ENCODE measurements at regions not wholly inside any gene's neighbourhood (a gene's known extent, or its start where the extent isn't known, plus 50 kb on each side); places are given as distances from the start of the nearest gene placed in this dataset.

DNA sequence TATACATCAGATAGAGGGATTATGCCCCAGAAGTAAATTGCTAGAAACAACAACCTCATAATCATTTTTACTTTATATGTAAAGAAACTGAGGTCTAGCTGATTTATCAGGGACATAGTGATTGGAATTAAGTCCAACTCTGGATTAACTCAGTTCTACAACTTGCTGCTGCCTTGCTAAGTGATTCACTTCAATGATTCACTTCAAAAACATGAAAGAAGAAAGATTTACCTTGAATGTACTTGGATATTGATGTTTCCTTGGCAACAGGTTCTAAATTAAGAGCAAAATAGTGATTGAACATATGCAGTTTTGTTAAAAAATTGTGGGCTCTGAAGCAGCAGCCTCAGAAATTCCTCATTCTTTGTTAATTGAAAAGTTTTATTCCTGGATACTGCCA lies 99.8 kb upstream of the H2AZ1 start:
- TF ChIP-seq, protein P1, sequence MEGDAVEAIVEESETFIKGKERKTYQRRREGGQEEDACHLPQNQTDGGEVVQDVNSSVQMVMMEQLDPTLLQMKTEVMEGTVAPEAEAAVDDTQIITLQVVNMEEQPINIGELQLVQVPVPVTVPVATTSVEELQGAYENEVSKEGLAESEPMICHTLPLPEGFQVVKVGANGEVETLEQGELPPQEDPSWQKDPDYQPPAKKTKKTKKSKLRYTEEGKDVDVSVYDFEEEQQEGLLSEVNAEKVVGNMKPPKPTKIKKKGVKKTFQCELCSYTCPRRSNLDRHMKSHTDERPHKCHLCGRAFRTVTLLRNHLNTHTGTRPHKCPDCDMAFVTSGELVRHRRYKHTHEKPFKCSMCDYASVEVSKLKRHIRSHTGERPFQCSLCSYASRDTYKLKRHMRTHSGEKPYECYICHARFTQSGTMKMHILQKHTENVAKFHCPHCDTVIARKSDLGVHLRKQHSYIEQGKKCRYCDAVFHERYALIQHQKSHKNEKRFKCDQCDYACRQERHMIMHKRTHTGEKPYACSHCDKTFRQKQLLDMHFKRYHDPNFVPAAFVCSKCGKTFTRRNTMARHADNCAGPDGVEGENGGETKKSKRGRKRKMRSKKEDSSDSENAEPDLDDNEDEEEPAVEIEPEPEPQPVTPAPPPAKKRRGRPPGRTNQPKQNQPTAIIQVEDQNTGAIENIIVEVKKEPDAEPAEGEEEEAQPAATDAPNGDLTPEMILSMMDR (conservative IDR thresholded peaks at IDR 0.05): no peak
- TF ChIP-seq EZH2 (IDR thresholded peaks at IDR 0.05; ENCODE audit: low read depth): no peak
